ENCODE measurements at regions not wholly inside any gene's neighbourhood (a gene's known extent, or its start where the extent isn't known, plus 50 kb on each side); places are given as distances from the start of the nearest gene placed in this dataset.
"Not testable (repeated sequence)": the region's sequence is repeated elsewhere in the genome, so short reads cannot be mapped to it uniquely, and the experiment has no call there.

DNA sequence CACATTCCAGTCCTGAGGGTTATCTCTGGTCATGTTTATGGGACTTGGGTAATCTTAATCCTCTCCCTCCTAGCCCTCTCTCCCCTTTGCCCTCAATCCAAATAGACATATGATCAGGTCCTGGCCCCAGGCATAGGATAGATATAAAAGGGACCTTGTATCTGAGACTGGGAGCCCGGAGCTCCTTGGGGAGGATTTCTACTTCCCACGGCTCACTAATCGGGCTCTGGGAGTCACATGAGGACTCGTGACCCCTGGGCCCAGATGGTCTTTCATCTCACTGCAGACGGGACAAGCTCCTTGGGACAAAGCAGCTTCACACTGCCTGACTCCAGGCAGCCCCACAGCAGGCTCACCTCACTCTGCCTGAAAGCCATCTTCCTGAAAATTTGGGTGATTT lies 57.8 kb upstream of the LYRM9 start:
- TF ChIP-seq, protein P1, sequence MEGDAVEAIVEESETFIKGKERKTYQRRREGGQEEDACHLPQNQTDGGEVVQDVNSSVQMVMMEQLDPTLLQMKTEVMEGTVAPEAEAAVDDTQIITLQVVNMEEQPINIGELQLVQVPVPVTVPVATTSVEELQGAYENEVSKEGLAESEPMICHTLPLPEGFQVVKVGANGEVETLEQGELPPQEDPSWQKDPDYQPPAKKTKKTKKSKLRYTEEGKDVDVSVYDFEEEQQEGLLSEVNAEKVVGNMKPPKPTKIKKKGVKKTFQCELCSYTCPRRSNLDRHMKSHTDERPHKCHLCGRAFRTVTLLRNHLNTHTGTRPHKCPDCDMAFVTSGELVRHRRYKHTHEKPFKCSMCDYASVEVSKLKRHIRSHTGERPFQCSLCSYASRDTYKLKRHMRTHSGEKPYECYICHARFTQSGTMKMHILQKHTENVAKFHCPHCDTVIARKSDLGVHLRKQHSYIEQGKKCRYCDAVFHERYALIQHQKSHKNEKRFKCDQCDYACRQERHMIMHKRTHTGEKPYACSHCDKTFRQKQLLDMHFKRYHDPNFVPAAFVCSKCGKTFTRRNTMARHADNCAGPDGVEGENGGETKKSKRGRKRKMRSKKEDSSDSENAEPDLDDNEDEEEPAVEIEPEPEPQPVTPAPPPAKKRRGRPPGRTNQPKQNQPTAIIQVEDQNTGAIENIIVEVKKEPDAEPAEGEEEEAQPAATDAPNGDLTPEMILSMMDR (IDR thresholded peaks at IDR 0.05; ENCODE audit: low read depth, low read length, missing control alignments): no peak
- no peaks in the 10 kb centered on the region for H3K27me3 ChIP-seq (replicated peaks)
- no peak overlapping the region for H3K27ac ChIP-seq
- H3K36me3 ChIP-seq (replicated peaks): no peaks in the 10 kb centered on the region
- no peak overlapping the region for H3K4me3 ChIP-seq (ENCODE audit: low read depth, low read length)
- no peak for DNase-seq
- in situ Hi-C loops (cut with HindIII; ENCODE audit: low pct_ligation_motif_present, low sequenced_read_pairs): no loop called here

DNA sequence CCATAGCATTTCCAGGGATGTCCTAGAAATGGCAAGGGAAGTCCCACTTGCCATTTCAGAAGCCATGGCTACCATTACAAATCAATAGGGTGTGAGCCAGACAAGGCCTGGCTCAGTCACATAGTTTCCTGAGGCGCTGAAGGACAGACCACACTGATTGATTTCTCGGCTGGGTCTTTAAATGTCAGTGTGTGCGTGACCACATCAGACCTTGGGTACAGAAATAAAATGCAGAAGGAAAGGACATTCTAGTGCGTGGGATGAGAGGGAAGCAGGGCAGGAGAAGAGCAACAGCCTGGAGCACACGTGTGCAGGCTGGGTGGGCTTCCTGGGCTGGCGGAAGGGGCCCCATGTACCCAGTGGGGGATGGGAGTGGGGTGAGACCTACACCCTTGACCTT lies 58.7 kb upstream of the LYRM9 start:
- TF ChIP-seq, protein P1 (IDR thresholded peaks at IDR 0.05; ENCODE audit: low read depth, low read length, missing control alignments): no peak
- in situ Hi-C loops (cut with HindIII; ENCODE audit: low pct_ligation_motif_present, low sequenced_read_pairs): no loop called here
- DNase-seq: no peak
- H3K4me3 ChIP-seq (ENCODE audit: low read depth, low read length): no peak overlapping the region
- H3K27me3 ChIP-seq (replicated peaks): no peaks in the 10 kb centered on the region
- no peak overlapping the region for H3K27ac ChIP-seq
- H3K36me3 ChIP-seq (replicated peaks): no peaks in the 10 kb centered on the region

DNA sequence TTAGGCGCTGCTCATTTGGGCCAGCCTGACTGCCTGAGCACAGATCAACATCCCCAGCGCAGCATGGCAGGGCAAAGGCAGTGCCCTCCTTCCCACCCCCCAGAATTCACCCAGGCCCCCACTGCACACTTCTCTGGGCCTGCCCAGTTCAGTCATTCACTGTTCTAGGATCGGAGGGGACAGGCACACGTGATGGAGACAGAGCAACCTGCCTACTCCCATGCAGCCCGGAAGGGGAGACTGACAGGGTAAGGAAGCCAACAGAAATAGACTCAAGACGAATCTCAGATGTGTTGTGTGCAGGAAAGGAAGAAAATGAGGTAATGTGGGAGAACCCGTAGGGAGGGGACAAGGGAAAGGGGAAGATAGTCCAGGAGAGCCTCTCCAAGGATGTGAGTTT lies 59.2 kb upstream of the LYRM9 start:
- TF ChIP-seq, protein P1 (IDR thresholded peaks at IDR 0.05; ENCODE audit: low read depth, low read length, missing control alignments): no peak
- in situ Hi-C loops (cut with HindIII; ENCODE audit: low pct_ligation_motif_present, low sequenced_read_pairs): no loop called here
- no peak overlapping the region for H3K27ac ChIP-seq
- DNase-seq: no peak
- H3K36me3 ChIP-seq (replicated peaks): no peaks in the 10 kb centered on the region
- no peak overlapping the region for H3K4me3 ChIP-seq (ENCODE audit: low read depth, low read length)
- no peaks in the 10 kb centered on the region for H3K27me3 ChIP-seq (replicated peaks)

DNA sequence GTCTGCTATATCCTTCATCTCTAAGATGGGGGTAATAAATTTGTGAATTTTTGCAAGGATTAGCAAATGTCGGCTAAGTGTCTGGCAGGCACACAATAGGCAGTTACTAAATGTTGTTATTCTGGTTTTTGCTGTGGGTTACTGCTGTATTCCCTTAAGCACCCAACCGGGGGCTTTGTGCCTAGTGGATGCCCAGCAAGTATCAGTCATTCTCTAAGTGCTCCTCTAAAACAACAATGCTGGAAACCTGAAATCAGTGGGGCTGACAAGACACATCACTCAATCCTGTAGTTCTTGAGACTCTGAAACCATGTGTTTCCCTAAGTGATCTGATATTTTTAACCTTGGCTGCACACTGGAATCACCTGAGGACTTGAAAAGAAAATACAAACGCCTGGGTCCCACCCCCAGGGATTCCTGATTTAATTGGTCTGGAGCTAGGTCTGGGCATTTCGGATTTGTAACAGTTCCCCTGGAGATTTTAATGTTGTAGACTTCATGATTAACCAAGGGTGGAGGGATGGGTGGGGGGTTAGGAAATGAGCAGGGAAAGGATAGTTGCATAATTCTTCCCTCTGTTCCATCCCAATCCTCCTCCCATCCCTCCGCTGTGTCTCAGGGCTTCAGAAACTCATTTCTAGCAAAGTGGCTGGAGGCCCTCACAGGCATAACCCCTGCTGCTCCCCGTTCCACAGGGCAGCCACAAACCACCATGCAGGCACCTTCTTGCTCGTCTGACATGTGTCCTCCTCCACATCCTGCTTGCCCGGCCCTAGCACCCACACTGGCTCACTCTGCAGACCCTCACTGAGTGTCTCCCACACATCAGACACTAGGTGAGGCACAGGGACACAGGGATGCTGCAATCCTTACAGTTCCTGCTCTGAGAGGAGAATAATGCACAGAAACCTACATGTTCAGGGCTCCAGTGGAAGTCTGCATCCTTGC lies 61.7 kb upstream of the LYRM9 start:
- Histone ChIP-seq H3K4me3 (ENCODE audit: low read depth, low read length) (no peak overlapping the region), H3K36me3 (replicated peaks) (no peaks in the 10 kb centered on the region), H3K27me3 (replicated peaks) (no peaks in the 10 kb centered on the region), H3K27ac (no peak overlapping the region)
- in situ Hi-C loops (cut with HindIII; ENCODE audit: low pct_ligation_motif_present, low sequenced_read_pairs): no loop called here
- TF ChIP-seq, protein P1 (IDR thresholded peaks at IDR 0.05; ENCODE audit: low read depth, low read length, missing control alignments): no peak
- no peak for DNase-seq

DNA sequence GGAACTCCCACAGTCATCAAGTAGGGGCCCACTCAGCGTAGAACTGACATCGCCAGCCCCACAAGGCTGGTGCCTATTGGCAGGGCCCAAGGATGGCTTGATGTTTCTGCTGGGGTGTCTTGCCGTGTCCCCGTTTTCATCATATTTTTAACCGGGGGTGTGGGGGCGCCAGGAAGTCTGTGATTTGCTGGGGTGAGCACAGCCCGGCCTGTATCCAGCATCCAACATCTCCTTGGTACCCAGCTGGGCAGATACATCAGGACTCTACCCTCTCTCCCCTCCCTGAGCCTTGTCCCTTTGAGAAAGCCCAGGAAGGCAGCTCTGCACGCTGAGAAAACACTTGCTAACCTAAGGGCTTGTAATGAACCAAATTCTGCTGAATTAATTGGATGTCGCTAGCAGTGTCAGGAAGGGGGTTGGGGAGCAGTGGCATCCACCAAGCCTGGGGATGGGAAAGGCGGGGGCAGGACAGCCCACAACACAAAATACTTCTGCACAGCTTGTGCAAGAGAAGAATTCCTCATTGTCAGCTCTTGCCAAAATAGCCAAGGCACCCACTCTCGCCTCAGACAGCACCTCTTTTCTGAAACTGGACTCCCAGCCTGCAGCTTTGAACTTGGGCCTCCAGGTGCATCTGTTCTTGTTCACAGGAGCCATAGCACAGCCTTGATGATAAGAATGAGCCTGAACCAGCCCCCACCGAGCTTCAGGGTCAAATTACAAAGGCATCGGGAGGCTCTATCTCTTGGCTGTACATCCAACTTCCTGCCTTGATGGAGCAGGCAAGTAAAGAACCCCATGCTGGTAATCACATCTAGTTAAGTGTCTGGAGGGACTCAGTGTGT lies 63.7 kb upstream of the LYRM9 start:
- Histone ChIP-seq H3K27me3 (replicated peaks) (no peaks in the 10 kb centered on the region), H3K27ac (no peak overlapping the region), H3K36me3 (replicated peaks) (no peaks in the 10 kb centered on the region), H3K4me3 (ENCODE audit: low read depth, low read length) (no peak overlapping the region)
- in situ Hi-C loops (cut with HindIII; ENCODE audit: low pct_ligation_motif_present, low sequenced_read_pairs): no loop called here
- TF ChIP-seq, protein P1 (IDR thresholded peaks at IDR 0.05; ENCODE audit: low read depth, low read length, missing control alignments): no peak
- no peak for DNase-seq

DNA sequence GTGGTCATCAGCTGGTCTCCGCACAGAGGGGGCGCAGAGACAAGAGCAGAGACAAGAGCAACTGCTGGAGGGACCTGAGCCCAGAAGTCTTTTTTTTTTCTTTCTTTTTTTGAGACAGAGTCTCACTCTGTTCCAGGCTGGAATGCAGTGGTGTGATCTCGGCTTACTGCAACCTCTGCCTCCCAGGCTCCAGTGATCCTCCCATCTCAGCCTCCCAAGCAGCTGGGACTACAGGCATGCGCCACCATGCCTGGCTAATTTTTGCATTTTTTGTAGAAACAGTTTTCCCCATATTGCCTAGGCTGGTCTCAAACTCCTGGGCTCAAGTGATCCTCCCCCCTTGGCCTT lies 64.3 kb upstream of the LYRM9 start:
- in situ Hi-C loops (cut with HindIII; ENCODE audit: low pct_ligation_motif_present, low sequenced_read_pairs); H3K27me3 ChIP-seq (replicated peaks); DNase-seq: not testable (repeated sequence)

More for the DNA sequence above, 64.3 kb upstream of the LYRM9 start:
- not testable (repeated sequence) for H3K4me3 ChIP-seq (ENCODE audit: low read depth, low read length); H3K27ac ChIP-seq; H3K36me3 ChIP-seq (replicated peaks)
